K562 (cell line): ENCODE measurements at regions not wholly inside any gene's neighbourhood (a gene's known extent, or its start where the extent isn't known, plus 50 kb on each side); places are given as distances from the start of the nearest gene placed in this dataset.
A peak's percentile ranks its signal among the peaks of the same experiment; 100 is the strongest.

Experiments
- ATAC-seq: fragments of 200-7000 bp; cut with Tn5 transposase; 3 replicates; pipeline ENCODE4 v1.9.1; 2020; ENCODE audit warnings: moderate library complexity
- BruUV-seq: library from RNA; stranded (reverse); fragments of 400-500 nt; replicated peaks from 2 replicates; lab custom pipeline; 2021; lab: Mats Ljungman, UMichigan
- CTCF ChIA-PET: fragments of 300-600 bp; formaldehyde crosslinking; extraction: SDS; loops from one replicate; lab custom pipeline; 2021; ENCODE audit warnings: low intra/inter-chr PET ratio; lab: Yijun Ruan, JAX
- POLR2A ChIA-PET: fragments of 300-600, 350-650 bp; sonication (Branson Sonifier 250); formaldehyde crosslinking; extraction: SDS; loops from one replicate; lab custom pipeline; 2021; ENCODE audit warnings: antibody characterized with exemption, inconsistent platforms; lab: Yijun Ruan, JAX
- DNase-seq, 4 experiments: peaks; one replicate each; pipeline versions ENCODE4 v3.0.0 to v3.0.0-alpha.2; 2011 to 2018; ENCODE audit warnings: low spot score in 3 of 4, mixed read lengths in 3 of 4; ENCODE audit errors: extremely low read depth in 1 of 4
- FAIRE-seq: peaks from 2 replicates; lab custom pipeline; 2011; peaks lifted over from hg19 to GRCh38; lab: Jason Lieb, UNC
- H2AFZ ChIP-seq: 2 replicates; pipeline ENCODE4 v1.6.0; 2011; ENCODE audit warnings: low read depth, low read length, control low read depth, inconsistent platforms
- H3K27ac ChIP-seq: fragments of 200-600 bp; 3 replicates; pipeline ENCODE4 v1.8.0; 2011; ENCODE audit warnings: low read depth, mild to moderate bottlenecking, control low read depth, inconsistent platforms, low read length, moderate library complexity, mixed read lengths; ENCODE audit errors: extremely low read depth
- H3K27me3 ChIP-seq, 2 experiments: fragments of 300-600 bp in 1 of 2; 2 replicates in 1 of 2; 3 replicates in 1 of 2; pipeline versions ENCODE4 v1.6.0 to v1.8.0; 2011; ENCODE audit warnings: inconsistent platforms in 2 of 2, low read length in 2 of 2, mild to moderate bottlenecking in 1 of 2, mixed read lengths in 1 of 2, moderate library complexity in 1 of 2; ENCODE audit not compliant: control insufficient read depth in 2 of 2, insufficient read depth in 2 of 2
- H3K36me3 ChIP-seq: fragments of 300-600 bp; 3 replicates; pipeline ENCODE4 v1.8.0; 2011; ENCODE audit warnings: mild to moderate bottlenecking, low read length, inconsistent platforms; ENCODE audit not compliant: control insufficient read depth, insufficient read depth
- H3K4me1 ChIP-seq, 2 experiments: fragments of 200-600 bp in 1 of 2; replicated peaks in 1 of 2; 2 replicates in 1 of 2; 3 replicates in 1 of 2; pipeline versions ENCODE4 v1.5.1 to v1.8.0; 2011; ENCODE audit warnings: inconsistent platforms in 2 of 2, low read length in 2 of 2, mild to moderate bottlenecking in 1 of 2, mixed read lengths in 1 of 2, moderate library complexity in 1 of 2; ENCODE audit not compliant: control insufficient read depth in 2 of 2, insufficient read depth in 2 of 2
- H3K4me2 ChIP-seq: 2 replicates; pipeline ENCODE4 v1.6.1; 2011; ENCODE audit warnings: low read length, control low read depth, inconsistent platforms, mixed read lengths; ENCODE audit not compliant: insufficient read depth
- H3K4me3 ChIP-seq: fragments of 200-600 bp; sonication (generic), shearing (Covaris generic); 2 replicates; pipeline ENCODE4 v1.5.1; 2016; ENCODE audit warnings: control low read depth, inconsistent platforms
- H3K79me2 ChIP-seq: fragments of 200-600 bp; 3 replicates; pipeline ENCODE4 v1.8.0; 2011; ENCODE audit warnings: low read length, inconsistent platforms; ENCODE audit not compliant: control insufficient read depth, insufficient read depth
- H3K9ac ChIP-seq, 2 experiments: 2 replicates each; pipeline versions ENCODE4 v1.6.0 to v1.6.1; 2011; ENCODE audit warnings: low read depth in 2 of 2, low read length in 2 of 2, control low read depth in 1 of 2, inconsistent platforms in 1 of 2, mild to moderate bottlenecking in 1 of 2, mixed read lengths in 1 of 2; ENCODE audit not compliant: insufficient read depth in 1 of 2
- H3K9me1 ChIP-seq: one replicate; pipeline ENCODE4 v1.6.0; 2011; ENCODE audit warnings: inconsistent platforms, mild to moderate bottlenecking, low read length, moderate library complexity; ENCODE audit not compliant: control insufficient read depth, insufficient read depth
- H3K9me3 ChIP-seq: replicated peaks from 2 replicates; pipeline ENCODE4 v1.5.1; 2011; ENCODE audit warnings: low read depth, low read length, inconsistent platforms; ENCODE audit not compliant: control insufficient read depth, insufficient read depth
- H4K20me1 ChIP-seq: replicated peaks from 2 replicates; pipeline ENCODE4 v1.6.1; 2011; ENCODE audit warnings: low read length, inconsistent platforms, mixed read lengths; ENCODE audit not compliant: control insufficient read depth, insufficient read depth
- BHLHE40 ChIP-seq: IDR thresholded peaks from 2 replicates; pipeline ENCODE4 v1.6.1; 2011; ENCODE audit warnings: low read length, improper control_type of control experiment
- CBFA2T2 ChIP-seq: fragments of 450-650 bp; conservative IDR thresholded peaks from 2 replicates; pipeline ENCODE4 v1.6.1; 2017; ENCODE audit warnings: mild to moderate bottlenecking
- DPF2 ChIP-seq: fragments of 450-650 bp; IDR thresholded peaks from 2 replicates; pipeline ENCODE4 v1.6.1; 2016
- EHMT2 ChIP-seq: fragments of 450-650 bp; IDR thresholded peaks from 2 replicates; pipeline ENCODE4 v1.6.1; 2018; ENCODE audit warnings: antibody characterized with exemption
- ESRRB ChIP-seq: fragments of 250-450 bp; sonication (Bioruptor Pico); IDR thresholded peaks from 2 replicates; pipeline ENCODE4 v1.5.0; 2020; ENCODE audit warnings: mild to moderate bottlenecking, moderate library complexity, borderline replicate concordance
- ETS2 ChIP-seq: IDR thresholded peaks from 2 replicates; pipeline ENCODE4 v1.6.1; 2016; ENCODE audit warnings: borderline replicate concordance, missing genetic modification characterization, mild to moderate bottlenecking, moderate library complexity, missing compliant biosample characterization; ENCODE audit not compliant: poor library complexity, severe bottlenecking
- JUN ChIP-seq, 2 experiments: sonication (generic) in 1 of 2; formaldehyde crosslinking in 1 of 2; IDR thresholded peaks; 2 replicates each; pipeline versions ENCODE4 v1.6.1 to v1.8.0; 2012 to 2022; ENCODE audit warnings: borderline replicate concordance in 2 of 2, mild to moderate bottlenecking in 2 of 2, improper control_type of control experiment in 1 of 2, low read depth in 1 of 2, low read length in 1 of 2, missing genetic modification reagents in 1 of 2
- MEIS2 ChIP-seq: fragments of 450-650 bp; IDR thresholded peaks from 2 replicates; pipeline ENCODE4 v1.6.1; 2014; ENCODE audit warnings: mild to moderate bottlenecking; ENCODE audit not compliant: partially characterized antibody
- PHB ChIP-seq: fragments of 250-450 bp; sonication (Bioruptor Pico); IDR thresholded peaks from 2 replicates; pipeline ENCODE4 v1.5.0; 2021
- PML ChIP-seq: IDR thresholded peaks from 2 replicates; pipeline ENCODE4 v1.6.1; 2012; ENCODE audit warnings: low read length, inconsistent platforms
- PTRF ChIP-seq: fragments of 450-650 bp; IDR thresholded peaks from 2 replicates; pipeline ENCODE4 v1.6.1; 2016; ENCODE audit warnings: mild to moderate bottlenecking, missing genetic modification characterization, missing compliant biosample characterization
- SMARCC2 ChIP-seq: fragments of 450-650 bp; IDR thresholded peaks from 2 replicates; pipeline ENCODE4 v1.6.1; 2017; ENCODE audit warnings: antibody characterized with exemption, moderate library complexity, mild to moderate bottlenecking, low read depth
- TAF15 ChIP-seq: fragments of 200-400 bp; formaldehyde crosslinking; IDR thresholded peaks from 2 replicates; pipeline ENCODE4 v1.6.1; 2017; ENCODE audit warnings: mild to moderate bottlenecking, low read depth, low read length, moderate library complexity
- TAL1 ChIP-seq: fragments of 450-650 bp; IDR thresholded peaks from 2 replicates; pipeline ENCODE4 v1.6.1; 2016; ENCODE audit warnings: mild to moderate bottlenecking
- ZNF146 ChIP-seq: IDR thresholded peaks from one replicate; pipeline ENCODE4 v1.6.1; 2018; ENCODE audit warnings: missing compliant biosample characterization; ENCODE audit not compliant: unreplicated experiment
- ZNF324 ChIP-seq: fragments of 250-450 bp; sonication (Bioruptor Pico); IDR thresholded peaks from 2 replicates; pipeline ENCODE4 v1.4.0; 2020; ENCODE audit warnings: mild to moderate bottlenecking
- WGBS: fragments of 100-300 bp; shearing (Covaris generic); methylation state at CpG from one replicate; pipeline ENCODE4 v1.1.6; 2016; ENCODE audit warnings: low coverage, mixed read lengths; ENCODE audit not compliant: insufficient coverage; ENCODE audit errors: missing lambda C conversion rate; 5-methylcytosine and 5-hydroxymethylcytosine counted together
- in situ Hi-C: fragments of 300-500 bp; cut with MboI; formaldehyde crosslinking; loops from 4 replicates; pipeline ENCODE4 v1.15.0; 2018; ENCODE audit warnings: inconsistent platforms, mixed read lengths
- intact Hi-C: fragments of 100-400 bp; cut with micrococcal nuclease; formaldehyde crosslinking; loops from 2 replicates; pipeline ENCODE4 v1.14.2; 2022
- TF ChIP-seq, protein P1 (sequence below): fragments of 450-650 bp; IDR thresholded peaks from 2 replicates; pipeline ENCODE4 v1.6.1; 2016; ENCODE audit warnings: borderline replicate concordance
- TF ChIP-seq, protein P2 (sequence below): sonication (generic); formaldehyde crosslinking; IDR thresholded peaks from 2 replicates; pipeline ENCODE4 v1.8.0; 2022; ENCODE audit warnings: mild to moderate bottlenecking, missing genetic modification reagents

DNA sequence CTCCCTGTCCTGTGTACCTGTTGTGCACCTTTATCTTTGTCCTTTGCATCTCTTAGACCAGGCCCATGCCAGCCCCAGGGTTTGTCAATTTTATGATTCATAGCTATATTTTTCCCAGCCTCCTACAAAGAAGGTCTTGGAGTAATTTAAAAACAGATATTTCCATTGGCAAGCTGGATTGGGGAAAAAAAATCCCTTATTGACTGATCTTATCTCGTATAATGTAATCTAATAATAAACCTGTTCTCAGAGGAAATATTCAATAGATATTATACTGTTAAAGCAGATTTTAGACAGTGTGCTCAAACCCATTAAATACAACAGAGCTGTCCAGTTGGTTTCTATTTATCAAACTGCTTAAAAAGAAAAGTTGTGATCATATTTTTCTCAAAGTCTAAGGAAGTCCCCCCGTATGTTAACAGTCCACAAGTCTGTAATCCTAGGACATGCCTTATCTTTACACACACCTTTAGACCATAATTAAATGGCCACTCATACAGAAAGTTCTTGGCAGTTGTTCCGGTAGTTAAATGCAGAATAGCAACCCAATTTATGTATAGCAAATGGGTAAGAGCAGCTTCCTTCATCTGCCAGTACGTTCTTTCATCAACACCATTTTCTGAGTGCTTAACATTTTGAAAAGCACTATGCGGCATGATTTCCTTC is 700.9 kb upstream of the NR2F2 start:
- DNase-seq (peak in 2 of 4 experiments; percentile 41 to 44), FAIRE-seq (peak; percentile 51), ATAC-seq (peak; percentile 80)
- H3K36me3 ChIP-seq = no peaks in the 10 kb centered on the region
- POLR2A ChIA-PET = interaction anchor here (0.6 to 0.7 kb wide), 4 partner anchors 10 to 385 kb away, joined by 3 to 5 read pairs (median 3); no protein-coding TSS in a partner anchor
- no peak overlapping the region for H2AFZ ChIP-seq
- 0 out of 3 replicates have a peak, but pooled peaks cover 2% of the 10 kb centered on the region for H3K79me2 ChIP-seq
- no peaks in the 10 kb centered on the region for H4K20me1 ChIP-seq
- H3K4me1 ChIP-seq = peaks cover under 1 to 7% of the 10 kb centered on the region in 2 experiments; a peak in 3 of 5 replicates
- CTCF ChIA-PET = no interaction called here
- no peaks in the 10 kb centered on the region for H3K27me3 ChIP-seq
- WGBS = 30% methylated on average over 5 of the region's 5 CpGs
- no peak overlapping the region for H3K27ac ChIP-seq
- no peak overlapping the region for H3K4me3 ChIP-seq
- H3K9me1 ChIP-seq = no peaks in the 10 kb centered on the region
- H3K4me2 ChIP-seq = peak overlapping the region; percentile 39; the same call in 1 of the 2 replicates
- intact Hi-C loops (no loop called here), in situ Hi-C loops (no loop called here)
- H3K9me3 ChIP-seq = no peaks in the 10 kb centered on the region
- BruUV-seq = no TSS peak
- no peak overlapping the region for H3K9ac ChIP-seq
- 0 out of 2 replicates have a peak, but pooled peaks have one; percentile 22 for TF ChIP-seq SMARCC2
- TF ChIP-seq TAL1 = peak; percentile 74
- no peak for TF ChIP-seq ZNF324 (CRISPR knock-in tag)
- TF ChIP-seq ZNF146 (CRISPR knock-in tag) = no peak
- TF ChIP-seq PHB (CRISPR knock-in tag) = no peak
- TF ChIP-seq ESRRB (CRISPR knock-in tag) = no peak
- no peak for TF ChIP-seq TAF15
- peak; percentile 94 for TF ChIP-seq EHMT2
- no peak for TF ChIP-seq JUN (IDR thresholded peaks at IDR 0.05; ENCODE audit: borderline replicate concordance, low read depth, low read length)
- no peak for TF ChIP-seq JUN (CRISPR knock-in tag; IDR thresholded peaks at IDR 0.05; ENCODE audit: borderline replicate concordance)
- no peak for TF ChIP-seq ETS2 (tag)
- peak; percentile 54; the same call in 1 of the 2 replicates for TF ChIP-seq PML
- TF ChIP-seq, protein P1, sequence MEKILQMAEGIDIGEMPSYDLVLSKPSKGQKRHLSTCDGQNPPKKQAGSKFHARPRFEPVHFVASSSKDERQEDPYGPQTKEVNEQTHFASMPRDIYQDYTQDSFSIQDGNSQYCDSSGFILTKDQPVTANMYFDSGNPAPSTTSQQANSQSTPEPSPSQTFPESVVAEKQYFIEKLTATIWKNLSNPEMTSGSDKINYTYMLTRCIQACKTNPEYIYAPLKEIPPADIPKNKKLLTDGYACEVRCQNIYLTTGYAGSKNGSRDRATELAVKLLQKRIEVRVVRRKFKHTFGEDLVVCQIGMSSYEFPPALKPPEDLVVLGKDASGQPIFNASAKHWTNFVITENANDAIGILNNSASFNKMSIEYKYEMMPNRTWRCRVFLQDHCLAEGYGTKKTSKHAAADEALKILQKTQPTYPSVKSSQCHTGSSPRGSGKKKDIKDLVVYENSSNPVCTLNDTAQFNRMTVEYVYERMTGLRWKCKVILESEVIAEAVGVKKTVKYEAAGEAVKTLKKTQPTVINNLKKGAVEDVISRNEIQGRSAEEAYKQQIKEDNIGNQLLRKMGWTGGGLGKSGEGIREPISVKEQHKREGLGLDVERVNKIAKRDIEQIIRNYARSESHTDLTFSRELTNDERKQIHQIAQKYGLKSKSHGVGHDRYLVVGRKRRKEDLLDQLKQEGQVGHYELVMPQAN = no peak
- TF ChIP-seq BHLHE40 = no peak
- no peak for TF ChIP-seq PTRF (tag)
- peak; percentile 69 for TF ChIP-seq DPF2
- peak; percentile 36 for TF ChIP-seq CBFA2T2
- peak; percentile 6 for TF ChIP-seq MEIS2
- TF ChIP-seq, protein P2, sequence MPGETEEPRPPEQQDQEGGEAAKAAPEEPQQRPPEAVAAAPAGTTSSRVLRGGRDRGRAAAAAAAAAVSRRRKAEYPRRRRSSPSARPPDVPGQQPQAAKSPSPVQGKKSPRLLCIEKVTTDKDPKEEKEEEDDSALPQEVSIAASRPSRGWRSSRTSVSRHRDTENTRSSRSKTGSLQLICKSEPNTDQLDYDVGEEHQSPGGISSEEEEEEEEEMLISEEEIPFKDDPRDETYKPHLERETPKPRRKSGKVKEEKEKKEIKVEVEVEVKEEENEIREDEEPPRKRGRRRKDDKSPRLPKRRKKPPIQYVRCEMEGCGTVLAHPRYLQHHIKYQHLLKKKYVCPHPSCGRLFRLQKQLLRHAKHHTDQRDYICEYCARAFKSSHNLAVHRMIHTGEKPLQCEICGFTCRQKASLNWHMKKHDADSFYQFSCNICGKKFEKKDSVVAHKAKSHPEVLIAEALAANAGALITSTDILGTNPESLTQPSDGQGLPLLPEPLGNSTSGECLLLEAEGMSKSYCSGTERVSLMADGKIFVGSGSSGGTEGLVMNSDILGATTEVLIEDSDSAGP = no peak
